Trophoblast cell (in vitro differentiated cells and primary cell): ENCODE measurements at regions not wholly inside any gene's neighbourhood (a gene's known extent, or its start where the extent isn't known, plus 50 kb on each side); places are given as distances from the start of the nearest gene placed in this dataset.

Experiments used
- DNase-seq, 2 donors: peaks; one replicate each; pipeline ENCODE4 v3.0.0-alpha.2; 2016
- H2AFZ ChIP-seq: 2 replicates; pipeline ENCODE4 v1.6.1; 2013; ENCODE audit warnings: low read length, moderate library complexity, mild to moderate bottlenecking; ENCODE audit not compliant: insufficient read depth, poor library complexity
- H2AK5ac ChIP-seq: 2 replicates; pipeline ENCODE4 v1.6.1; 2013; ENCODE audit warnings: mild to moderate bottlenecking, low read length
- H2BK120ac ChIP-seq: 2 replicates; pipeline ENCODE4 v1.6.1; 2013; ENCODE audit warnings: low read length, mild to moderate bottlenecking, moderate library complexity; ENCODE audit not compliant: insufficient read depth, poor library complexity
- H2BK12ac ChIP-seq: 2 replicates; pipeline ENCODE4 v1.6.1; 2013; ENCODE audit warnings: mild to moderate bottlenecking, low read length, moderate library complexity
- H2BK5ac ChIP-seq: 2 replicates; pipeline ENCODE4 v1.6.1; 2013; ENCODE audit warnings: low read length, low read depth, moderate library complexity, mild to moderate bottlenecking; ENCODE audit not compliant: poor library complexity
- H3K14ac ChIP-seq: 2 replicates; pipeline ENCODE4 v1.6.1; 2013; ENCODE audit warnings: mild to moderate bottlenecking, low read length
- H3K18ac ChIP-seq: 2 replicates; pipeline ENCODE4 v1.6.1; 2013; ENCODE audit warnings: mild to moderate bottlenecking, low read length
- H3K23ac ChIP-seq: 2 replicates; pipeline ENCODE4 v1.6.1; 2013; ENCODE audit warnings: low read length
- H3K27ac ChIP-seq: 2 replicates; pipeline ENCODE4 v1.5.1; 2013; ENCODE audit warnings: low read depth, mild to moderate bottlenecking, inconsistent platforms, low read length, moderate library complexity
- H3K27me3 ChIP-seq: 2 replicates; pipeline ENCODE4 v1.6.1; 2013; ENCODE audit warnings: inconsistent platforms, mild to moderate bottlenecking, low read length, moderate library complexity; ENCODE audit not compliant: insufficient read depth
- H3K36me3 ChIP-seq, 2 experiments: 1 replicate in 1 of 2; 2 replicates in 1 of 2; pipeline ENCODE4 v1.6.1; 2013; ENCODE audit warnings: low read length in 2 of 2, mild to moderate bottlenecking in 2 of 2, moderate library complexity in 1 of 2; ENCODE audit not compliant: insufficient read depth in 2 of 2, control insufficient read depth in 1 of 2
- H3K4ac ChIP-seq: 2 replicates; pipeline ENCODE4 v1.6.1; 2013; ENCODE audit warnings: low read depth, mild to moderate bottlenecking, low read length, moderate library complexity
- H3K4me1 ChIP-seq, 2 experiments: 1 replicate in 1 of 2; 2 replicates in 1 of 2; pipeline ENCODE4 v1.6.1; 2013; ENCODE audit warnings: low read length in 2 of 2, mild to moderate bottlenecking in 2 of 2, moderate library complexity in 1 of 2; ENCODE audit not compliant: insufficient read depth in 2 of 2, control insufficient read depth in 1 of 2
- H3K4me2 ChIP-seq: 2 replicates; pipeline ENCODE4 v1.6.1; 2013; ENCODE audit warnings: inconsistent platforms, mild to moderate bottlenecking, low read length, moderate library complexity
- H3K4me3 ChIP-seq: 2 replicates; pipeline ENCODE4 v1.5.1; 2013; ENCODE audit warnings: mild to moderate bottlenecking, low read depth, low read length, inconsistent platforms
- H3K79me1 ChIP-seq: one replicate; pipeline ENCODE4 v1.6.1; 2013; ENCODE audit warnings: low read length
- H3K79me2 ChIP-seq: 2 replicates; pipeline ENCODE4 v1.6.1; 2013; ENCODE audit warnings: low read length, mild to moderate bottlenecking; ENCODE audit not compliant: control insufficient read depth, insufficient read depth, poor library complexity
- H3K9ac ChIP-seq: 2 replicates; pipeline ENCODE4 v1.6.1; 2013; ENCODE audit warnings: mild to moderate bottlenecking, low read length
- H3K9me3 ChIP-seq: 2 replicates; pipeline ENCODE4 v1.6.1; 2013; ENCODE audit warnings: low read depth, mild to moderate bottlenecking, control low read depth, inconsistent platforms, low read length; ENCODE audit not compliant: insufficient read depth
- H4K12ac ChIP-seq: 2 replicates; pipeline ENCODE4 v1.6.1; 2013; ENCODE audit warnings: low read depth, mild to moderate bottlenecking, low read length, moderate library complexity
- H4K8ac ChIP-seq: 2 replicates; pipeline ENCODE4 v1.6.1; 2013; ENCODE audit warnings: low read depth, mild to moderate bottlenecking, low read length, moderate library complexity
- H4K91ac ChIP-seq: one replicate; pipeline ENCODE4 v1.6.1; 2013; ENCODE audit warnings: low read depth, mild to moderate bottlenecking, low read length, moderate library complexity
- WGBS: extraction: QIAGEN DNeasy Blood & Tissue Kit; methylation state at CpG from one replicate; pipeline ENCODE4 v1.1.7; 2013; ENCODE audit warnings: missing lambda C conversion rate; ENCODE audit not compliant: insufficient read length, insufficient coverage; ENCODE audit errors: extremely low coverage; 5-methylcytosine and 5-hydroxymethylcytosine counted together

- Histone ChIP-seq H4K12ac (no peak overlapping the region), H3K79me2 (no peaks in the 10 kb centered on the region), H3K4me1 (no peaks in the 10 kb centered on the region), H3K36me3 (no peaks in the 10 kb centered on the region), H3K27me3 (no peaks in the 10 kb centered on the region), H2BK12ac (no peak overlapping the region), H3K79me1 (no peaks in the 10 kb centered on the region), H3K9me3 (peaks cover 2% of the 10 kb centered on the region), H3K9ac (no peak overlapping the region), H3K27ac (no peak overlapping the region), H3K14ac (no peak overlapping the region), H3K4me3 (no peak overlapping the region), H4K91ac (no peak overlapping the region), H3K18ac (no peak overlapping the region), H2AK5ac (no peak overlapping the region), H2AFZ (no peak overlapping the region), H3K4me2 (no peak overlapping the region), H2BK120ac (no peak overlapping the region), H2BK5ac (no peak overlapping the region), H3K23ac (no peak overlapping the region), H3K4ac (no peak overlapping the region), H4K8ac (no peak overlapping the region)
- DNase-seq = no peak
- no CpG with 5 or more reads among the region's 5 CpGs for WGBS
These were observed 257.1 kb upstream of the ARRDC4 start for GRCh38 chr15:97703400-97703799.

GRCh38 chr15:97706059-97706458, 254.4 kb upstream of the ARRDC4 start:
- no peak overlapping the region for H3K9ac ChIP-seq
- H3K14ac ChIP-seq = no peak overlapping the region
- H3K27me3 ChIP-seq = no peaks in the 10 kb centered on the region
- WGBS = no CpG with 5 or more reads among the region's 1 CpG
- H3K4me2 ChIP-seq = no peak overlapping the region
- no peak overlapping the region for H4K12ac ChIP-seq
- H3K18ac ChIP-seq = no peak overlapping the region
- no peak overlapping the region for H2BK120ac ChIP-seq
- H3K4me3 ChIP-seq = no peak overlapping the region
- no peak overlapping the region for H2BK12ac ChIP-seq
- no peak overlapping the region for H2AFZ ChIP-seq
- H3K36me3 ChIP-seq = no peaks in the 10 kb centered on the region
- H2AK5ac ChIP-seq = no peak overlapping the region
- H3K23ac ChIP-seq = no peak overlapping the region
- no peak overlapping the region for H4K91ac ChIP-seq
- no peak overlapping the region for H3K4ac ChIP-seq
- H3K27ac ChIP-seq = no peak overlapping the region
- no peak overlapping the region for H2BK5ac ChIP-seq
- H3K79me2 ChIP-seq = no peaks in the 10 kb centered on the region
- peaks cover 2% of the 10 kb centered on the region for H3K9me3 ChIP-seq
- H3K79me1 ChIP-seq = no peaks in the 10 kb centered on the region
- DNase-seq = no peak
- H3K4me1 ChIP-seq = no peaks in the 10 kb centered on the region
- H4K8ac ChIP-seq = no peak overlapping the region

DNA sequence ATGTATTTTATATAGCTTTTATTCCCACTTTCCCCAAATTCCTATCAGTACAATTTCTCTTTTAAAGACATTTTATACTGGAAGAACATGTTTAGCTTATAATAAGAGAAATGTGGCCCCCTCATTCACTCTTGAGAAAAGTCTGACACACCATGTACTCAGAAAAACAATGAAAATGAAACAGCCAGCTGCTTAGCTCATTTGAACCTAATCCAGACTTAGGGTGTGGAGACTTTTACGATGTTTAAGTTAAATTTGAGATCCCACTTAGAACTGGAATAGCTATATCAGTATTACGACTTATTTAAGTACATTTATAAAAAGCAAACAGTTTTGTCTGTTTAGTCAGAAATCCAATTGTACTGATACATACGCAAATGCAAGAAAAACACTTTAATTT, 252.3 kb upstream of the ARRDC4 start:
- no peak overlapping the region for H2AK5ac ChIP-seq
- H2BK5ac ChIP-seq = no peak overlapping the region
- H3K27me3 ChIP-seq = no peaks in the 10 kb centered on the region
- no peak overlapping the region for H3K23ac ChIP-seq
- peaks cover 2% of the 10 kb centered on the region for H3K9me3 ChIP-seq
- no peak overlapping the region for H3K4me2 ChIP-seq
- H3K4me1 ChIP-seq = no peaks in the 10 kb centered on the region
- no peak overlapping the region for H3K4me3 ChIP-seq
- no peak overlapping the region for H3K4ac ChIP-seq
- H3K36me3 ChIP-seq = no peaks in the 10 kb centered on the region
- H4K91ac ChIP-seq = no peak overlapping the region
- no CpG with 5 or more reads among the region's 3 CpGs for WGBS
- H4K8ac ChIP-seq = no peak overlapping the region
- H4K12ac ChIP-seq = no peak overlapping the region
- no peak overlapping the region for H2AFZ ChIP-seq
- H3K27ac ChIP-seq = no peak overlapping the region
- no peak overlapping the region for H3K14ac ChIP-seq
- no peak overlapping the region for H2BK12ac ChIP-seq
- no peak overlapping the region for H2BK120ac ChIP-seq
- H3K18ac ChIP-seq = no peak overlapping the region
- H3K9ac ChIP-seq = no peak overlapping the region
- no peak for DNase-seq
- H3K79me2 ChIP-seq = no peaks in the 10 kb centered on the region
- no peaks in the 10 kb centered on the region for H3K79me1 ChIP-seq

GRCh38 chr15:97712530-97712929, 248.0 kb upstream of the ARRDC4 start:
- Histone ChIP-seq H3K27ac (no peak overlapping the region), H3K4me2 (no peak overlapping the region), H4K12ac (no peak overlapping the region), H3K4me1 (no peaks in the 10 kb centered on the region), H3K79me2 (no peaks in the 10 kb centered on the region), H2BK12ac (no peak overlapping the region), H3K18ac (no peak overlapping the region), H3K27me3 (no peaks in the 10 kb centered on the region), H3K4me3 (no peak overlapping the region), H4K8ac (no peak overlapping the region), H4K91ac (no peak overlapping the region), H3K9me3 (no peaks in the 10 kb centered on the region), H2BK120ac (no peak overlapping the region), H2AFZ (no peak overlapping the region), H3K14ac (no peak overlapping the region), H2BK5ac (no peak overlapping the region), H3K9ac (no peak overlapping the region), H3K4ac (no peak overlapping the region), H3K23ac (no peak overlapping the region), H3K36me3 (no peaks in the 10 kb centered on the region), H3K79me1 (no peaks in the 10 kb centered on the region), H2AK5ac (no peak overlapping the region)
- no peak for DNase-seq
- WGBS = no CpG with 5 or more reads among the region's 5 CpGs
